Activated CD4-positive, alpha-beta T cell treated with anti-CD3 and anti-CD28 coated beads, Interleukin-2, Interleukin-4, amounts not matched to agents 100 ng/mL and 50 ng/mL, durations not matched to agents 16 hours and 8 hours (primary cell): ENCODE measurements at regions not wholly inside any gene's neighbourhood (a gene's known extent, or its start where the extent isn't known, plus 50 kb on each side); places are given as distances from the start of the nearest gene placed in this dataset.

Source experiments
- DNase-seq: peaks from one replicate; pipeline ENCODE4 v3.0.0-alpha.2; 2020; ENCODE audit warnings: low spot score

DNA sequence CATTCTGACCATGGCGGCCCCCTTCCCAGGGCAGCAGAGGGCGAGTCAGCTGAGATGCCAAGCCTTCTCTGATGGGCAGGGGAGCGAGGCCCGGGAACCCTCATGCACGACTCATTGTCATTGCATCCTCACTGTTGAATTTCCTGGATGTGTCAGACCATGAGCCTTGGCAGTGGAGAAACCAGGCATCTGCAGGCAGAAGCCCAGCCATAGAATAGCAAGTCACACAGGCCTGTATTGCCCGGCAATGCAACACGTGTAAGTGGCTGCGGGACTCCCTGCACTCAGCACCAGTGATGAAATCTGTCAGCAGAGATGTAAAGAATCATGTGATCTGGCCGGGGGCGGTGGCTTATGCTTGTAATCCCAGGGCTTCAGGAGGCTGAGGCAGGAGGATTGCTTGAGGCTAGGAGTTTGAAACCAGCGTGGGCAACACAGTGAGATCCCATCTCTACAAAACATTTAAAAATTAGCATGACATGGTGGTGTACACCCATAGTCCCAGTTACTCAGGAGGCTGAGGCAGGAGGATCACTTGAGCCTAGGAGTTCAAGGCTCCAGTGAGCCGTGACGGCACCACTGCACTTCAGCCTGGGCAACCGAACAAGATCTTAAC lies 199.7 kb downstream of the KATNAL1 start:
- no peak for DNase-seq

DNA sequence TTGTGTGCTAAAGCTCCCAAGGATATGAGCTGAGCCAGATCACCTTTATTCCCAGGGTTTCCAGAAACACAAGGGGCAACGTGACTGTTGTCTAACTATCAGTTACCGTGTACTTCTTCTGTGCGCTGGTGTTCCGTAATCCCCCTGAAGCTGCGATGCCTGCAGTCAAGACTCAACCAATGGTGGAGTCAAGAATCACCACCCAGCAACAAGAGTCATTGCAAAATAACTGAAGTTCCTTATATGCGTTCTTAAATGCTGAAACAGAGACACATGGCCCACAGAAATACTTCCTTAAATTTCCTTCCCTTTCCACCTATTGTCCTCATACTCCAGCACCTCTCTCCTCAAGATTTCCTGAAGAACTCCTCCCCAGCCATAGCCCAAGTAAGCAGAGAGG lies 200.2 kb downstream of the KATNAL1 start:
- no peak for DNase-seq

DNA sequence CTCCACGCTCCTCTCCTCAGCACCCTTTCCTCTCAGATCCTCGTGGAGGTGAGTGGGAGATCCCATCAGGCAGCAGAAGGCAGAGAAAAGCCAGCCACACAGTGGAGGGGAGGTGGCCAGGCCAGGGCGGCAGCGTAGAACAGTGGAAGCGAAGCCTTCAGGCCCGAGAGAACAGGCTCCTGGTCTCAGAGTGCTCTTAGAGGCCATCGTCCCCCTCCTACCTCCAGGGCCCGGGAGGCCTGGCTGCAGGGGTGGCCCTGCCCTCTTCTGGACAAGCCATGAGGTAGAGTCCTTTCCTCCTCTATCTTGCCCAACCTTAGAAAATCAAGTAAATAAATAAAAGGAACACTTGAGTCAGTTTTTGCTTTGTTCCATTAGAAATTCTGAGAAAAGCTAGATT lies 202.0 kb downstream of the KATNAL1 start:
- no peak for DNase-seq

DNA sequence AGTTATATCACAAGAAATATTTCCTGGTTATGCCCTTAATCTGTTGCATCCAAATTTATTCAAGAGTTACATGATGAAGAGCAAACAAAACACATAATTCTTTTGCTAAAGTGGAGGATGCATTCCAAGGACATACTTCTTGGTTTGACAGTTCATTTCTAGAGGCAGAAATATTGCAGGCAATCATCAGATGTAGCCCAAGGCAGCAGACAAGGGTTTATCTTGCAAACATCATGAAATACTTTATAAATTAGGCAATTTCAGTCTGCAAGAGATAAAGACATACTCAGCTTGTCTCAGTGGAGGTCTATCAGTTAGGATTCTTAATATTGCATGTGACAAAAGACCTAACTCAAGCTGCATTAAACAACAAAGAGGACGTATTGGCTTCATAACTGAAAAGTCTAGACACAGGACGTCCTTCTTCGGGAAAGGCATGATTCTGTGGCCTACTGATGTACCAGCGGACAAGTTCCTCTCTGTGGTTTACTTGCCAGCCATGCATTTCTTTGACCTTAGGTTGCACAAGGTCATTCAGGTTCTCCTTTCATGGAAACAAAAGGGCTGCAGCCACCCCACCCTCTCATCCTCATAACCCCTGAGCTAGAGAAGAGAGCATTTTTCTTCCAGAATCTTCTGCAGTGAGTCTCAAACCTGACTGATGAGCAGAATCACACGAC lies 204.1 kb downstream of the KATNAL1 start:
- no peak for DNase-seq

DNA sequence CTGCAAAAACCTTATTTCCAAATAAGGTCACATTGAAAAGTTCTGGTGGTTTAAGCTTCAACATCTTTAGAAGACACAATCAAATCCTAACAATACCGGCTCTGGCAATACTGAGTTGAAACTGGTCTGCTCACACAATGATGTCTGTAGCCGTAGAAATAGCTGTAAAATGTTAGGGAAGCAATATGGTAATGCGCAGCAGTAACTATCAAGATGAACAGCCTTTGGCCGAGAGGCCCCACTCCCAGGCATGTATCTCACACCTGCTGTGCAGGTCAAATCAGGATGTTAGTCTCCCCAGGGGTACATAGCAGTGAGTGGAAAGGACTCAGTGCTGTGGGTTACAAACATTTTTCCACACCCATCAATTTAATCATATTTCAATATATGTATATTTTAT lies 207.1 kb downstream of the KATNAL1 start:
- DNase-seq = no peak

DNA sequence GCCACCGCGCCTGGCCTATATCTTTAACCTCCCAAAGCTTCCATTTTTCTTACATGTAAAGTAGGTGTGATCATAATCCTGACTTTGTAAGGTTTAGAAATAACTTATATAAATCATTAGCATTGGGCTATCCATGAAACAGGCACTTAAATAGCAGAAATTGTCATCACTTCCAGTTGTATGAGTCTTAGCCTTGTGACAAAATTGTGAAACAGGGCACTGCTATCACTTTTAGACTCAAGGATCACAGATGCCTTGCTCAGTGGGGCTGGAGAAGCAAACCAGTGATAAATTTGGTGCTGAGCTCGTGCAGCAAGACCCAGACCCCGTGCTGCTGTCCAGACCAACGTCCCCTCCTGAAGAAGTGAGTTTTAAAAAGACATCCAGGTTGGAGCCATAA lies 209.7 kb downstream of the KATNAL1 start:
- no peak for DNase-seq

DNA sequence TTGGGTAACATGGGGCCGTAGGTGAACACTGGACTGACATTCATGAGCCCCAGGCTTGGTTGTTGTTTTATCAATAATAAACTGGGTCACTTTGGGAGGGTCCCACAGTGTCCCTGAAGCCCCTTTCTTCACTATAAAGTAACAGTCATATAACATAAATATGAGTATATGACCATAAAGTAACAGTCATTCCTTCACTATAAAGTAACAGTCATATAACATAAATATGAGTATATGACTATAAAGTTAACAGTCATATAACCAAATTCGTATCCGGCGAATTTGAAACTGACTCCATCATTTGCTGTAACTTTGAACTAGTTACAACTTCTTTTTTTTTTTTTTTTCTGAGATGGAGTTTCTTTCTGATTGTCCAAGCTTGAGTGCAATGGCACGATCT lies 210.3 kb downstream of the KATNAL1 start:
- no peak for DNase-seq

DNA sequence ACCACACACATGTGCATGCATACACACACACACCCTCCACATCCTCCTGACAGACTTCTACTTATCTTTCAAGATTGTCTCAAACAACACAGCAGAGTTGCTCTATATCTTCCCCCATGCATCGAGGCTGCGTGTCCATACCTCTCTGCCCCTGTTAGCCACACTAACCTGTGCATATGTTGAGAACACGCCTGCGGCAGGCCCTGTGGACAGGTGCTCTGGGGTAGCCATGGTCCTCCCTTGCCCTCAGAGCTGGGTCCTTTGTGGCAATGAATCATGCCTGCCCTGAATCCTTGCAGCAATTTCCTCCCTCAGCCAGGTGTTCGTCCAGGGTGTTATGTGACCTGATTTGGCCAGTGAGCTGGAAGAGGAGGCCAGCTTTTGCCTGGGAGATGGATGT lies 213.3 kb downstream of the KATNAL1 start:
- DNase-seq = no peak

DNA sequence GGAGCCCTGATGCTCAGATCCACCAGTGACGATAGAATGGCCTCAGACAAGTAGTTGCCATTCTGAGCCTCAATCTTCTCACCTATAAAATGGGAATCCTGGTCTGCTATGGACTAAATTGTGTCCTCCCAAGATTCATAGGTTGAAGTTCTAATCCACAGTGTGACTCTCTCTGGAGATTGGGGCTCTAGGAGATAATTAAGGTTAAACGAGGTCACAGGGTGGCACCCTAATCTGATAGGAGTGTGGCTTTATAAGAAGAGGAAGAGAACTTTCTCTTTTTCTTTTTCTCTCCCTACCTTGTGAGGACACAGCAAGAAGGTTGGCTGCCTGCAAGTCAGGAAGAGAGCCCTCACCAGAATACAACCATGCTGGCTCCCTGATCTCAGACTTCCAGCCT lies 214.1 kb downstream of the KATNAL1 start:
- no peak for DNase-seq

DNA sequence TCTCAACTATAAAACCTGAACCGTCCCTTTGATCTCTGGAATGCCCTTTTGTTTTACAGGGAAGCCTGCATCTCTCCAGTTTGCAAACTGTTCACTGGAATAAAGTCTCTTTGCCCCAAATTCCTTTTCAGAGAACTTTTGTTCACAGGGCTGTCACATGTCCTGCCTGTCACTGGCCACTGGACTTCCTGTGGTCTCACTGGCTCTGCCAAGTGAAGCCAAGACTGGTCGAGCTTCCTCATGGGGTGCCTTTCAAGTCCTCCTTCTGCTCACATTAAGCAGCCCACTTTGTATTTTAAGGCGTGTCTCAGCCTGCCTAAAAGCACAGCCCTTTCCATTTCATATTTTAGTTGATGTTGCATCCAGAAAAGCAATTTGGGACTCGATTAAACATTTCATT lies 215.7 kb downstream of the KATNAL1 start:
- no peak for DNase-seq

DNA sequence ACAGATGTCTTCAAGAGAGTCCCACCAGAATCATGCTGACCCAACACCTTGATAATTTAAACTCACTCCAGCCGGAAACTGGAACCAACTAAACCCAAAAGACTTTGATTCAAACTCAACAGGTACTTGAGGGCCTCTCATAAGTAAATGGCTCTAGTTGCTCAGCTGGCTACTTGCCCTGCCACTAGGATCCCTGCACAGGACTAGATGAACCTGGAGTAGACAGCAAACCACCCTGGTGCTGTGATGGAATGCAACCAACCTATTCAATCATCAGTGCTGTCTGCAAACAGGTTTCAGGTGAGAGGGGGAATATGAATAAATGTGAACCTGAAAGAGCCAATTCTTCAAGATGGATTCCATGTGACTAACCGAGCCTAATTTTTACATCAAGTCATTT lies 216.3 kb downstream of the KATNAL1 start:
- no peak for DNase-seq

DNA sequence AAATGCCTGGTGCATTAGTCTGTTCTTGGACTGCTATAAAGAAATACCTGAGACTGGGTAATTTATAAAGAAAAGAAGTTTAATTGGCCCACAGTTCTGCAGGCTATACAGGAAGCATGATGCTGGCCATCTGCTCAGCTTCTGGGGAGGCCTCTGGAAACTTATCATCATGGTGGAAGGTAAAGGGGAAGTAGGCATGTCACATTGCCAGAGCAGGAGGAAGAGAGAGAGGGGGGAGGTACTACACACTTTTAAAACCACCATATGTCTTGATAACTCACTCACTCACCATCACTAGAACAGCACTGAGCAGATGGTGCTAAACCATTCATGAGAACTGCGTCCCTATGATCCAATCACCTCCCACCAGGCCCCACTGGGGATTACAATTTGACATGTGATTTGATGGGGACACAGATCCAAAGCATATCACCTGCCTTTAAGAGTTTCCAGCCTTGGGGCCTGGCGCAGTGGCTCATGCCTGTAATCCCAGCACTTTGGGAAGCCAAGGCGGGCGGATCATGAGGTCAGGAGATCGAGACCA lies 219.0 kb downstream of the KATNAL1 start:
- no peak for DNase-seq

DNA sequence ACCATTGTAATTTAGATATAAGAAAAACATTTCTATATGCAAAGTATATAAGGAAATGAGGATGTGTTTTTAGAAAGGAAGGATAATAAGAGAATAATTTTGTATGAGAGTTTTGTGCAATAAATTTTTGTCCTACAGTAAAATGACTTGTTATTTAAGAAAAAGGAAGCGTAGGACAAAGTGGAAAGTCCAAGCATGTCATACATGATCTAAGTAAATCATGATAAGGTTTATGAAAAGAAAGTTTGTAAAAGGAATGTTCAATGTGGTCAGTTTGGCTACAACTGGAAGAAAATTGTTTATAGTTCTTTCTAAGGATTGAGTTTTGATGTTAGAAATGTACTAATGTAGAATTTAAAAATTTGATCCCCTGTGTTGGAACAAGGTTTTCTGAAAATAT lies 222.3 kb downstream of the KATNAL1 start:
- no peak for DNase-seq

DNA sequence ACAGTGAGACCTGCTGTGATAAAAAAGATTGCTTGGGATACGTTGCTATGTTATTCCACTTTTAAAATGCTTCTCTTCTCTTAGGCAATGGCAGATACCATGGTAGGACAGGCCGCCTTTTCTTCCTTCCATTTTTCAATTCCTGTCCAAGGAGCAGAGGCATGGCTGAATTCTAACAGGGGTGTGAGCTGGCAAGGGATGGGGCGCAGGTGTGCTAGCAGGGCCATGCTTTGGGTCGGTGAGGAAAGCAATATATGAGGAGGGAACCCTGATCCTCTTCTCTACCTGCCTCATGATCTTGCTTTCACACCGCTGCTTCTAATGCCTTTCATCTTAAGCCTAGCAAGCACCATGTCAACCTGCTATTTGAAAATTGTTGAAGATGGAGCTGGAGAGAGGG lies 225.0 kb downstream of the KATNAL1 start:
- no peak for DNase-seq

DNA sequence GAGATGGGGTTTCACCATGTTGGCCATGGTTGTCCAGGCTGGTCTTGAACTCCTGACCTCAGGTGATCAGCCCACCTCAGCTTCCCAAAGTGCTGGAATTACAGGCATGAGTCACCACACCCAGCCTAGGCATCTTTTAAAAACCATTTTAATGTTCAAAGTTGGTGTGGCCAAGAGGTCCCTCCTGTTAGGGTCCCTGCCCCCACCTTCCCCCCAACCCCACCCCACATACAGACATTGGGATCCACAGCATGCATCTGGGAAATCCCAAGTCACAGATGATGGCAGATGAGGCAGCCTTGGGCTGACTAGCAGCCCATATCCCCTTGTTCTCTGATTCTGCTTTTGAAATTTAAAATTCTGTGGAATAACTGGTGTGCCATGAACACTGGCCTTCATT lies 226.0 kb downstream of the KATNAL1 start:
- no peak for DNase-seq

DNA sequence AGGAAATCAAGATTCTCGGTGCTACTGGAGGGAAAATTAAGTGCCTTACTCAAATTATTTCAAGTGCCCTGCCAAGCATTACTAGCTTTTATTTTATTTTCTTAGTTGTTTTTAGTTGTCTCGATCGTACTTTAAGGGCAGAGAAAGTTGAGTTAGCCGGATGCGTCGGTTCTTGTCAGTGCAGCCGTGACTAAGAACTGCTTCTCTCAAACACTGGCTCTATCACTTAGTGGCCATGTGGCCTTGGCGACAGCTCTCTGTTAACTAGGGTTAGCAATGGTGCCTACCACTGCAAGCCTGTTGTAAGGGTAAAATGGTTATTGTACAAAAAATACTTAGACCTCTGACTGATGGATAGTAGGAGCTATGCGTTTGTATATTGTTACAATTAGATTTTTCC lies 227.8 kb downstream of the KATNAL1 start:
- DNase-seq = no peak

DNA sequence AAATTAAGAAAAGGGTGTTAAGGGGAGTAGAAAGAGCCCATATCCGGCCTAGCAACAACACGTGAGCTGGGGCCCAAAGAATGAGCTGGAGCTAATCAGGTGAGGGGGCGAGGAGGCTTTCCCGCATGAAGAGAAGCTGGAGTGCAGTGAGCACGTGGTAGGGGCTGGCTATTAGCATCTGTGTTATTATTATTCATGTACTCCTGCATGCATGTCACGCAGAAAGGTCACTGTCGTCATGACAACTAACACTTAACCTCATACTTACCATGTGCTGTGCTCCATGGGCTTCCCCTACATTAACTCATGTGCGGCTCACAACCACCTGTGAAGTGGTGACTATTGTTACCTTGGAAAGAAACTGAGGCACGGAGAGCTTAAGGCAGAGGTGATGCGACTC lies 227.6 kb upstream of the UBL3 start:
- DNase-seq = no peak

DNA sequence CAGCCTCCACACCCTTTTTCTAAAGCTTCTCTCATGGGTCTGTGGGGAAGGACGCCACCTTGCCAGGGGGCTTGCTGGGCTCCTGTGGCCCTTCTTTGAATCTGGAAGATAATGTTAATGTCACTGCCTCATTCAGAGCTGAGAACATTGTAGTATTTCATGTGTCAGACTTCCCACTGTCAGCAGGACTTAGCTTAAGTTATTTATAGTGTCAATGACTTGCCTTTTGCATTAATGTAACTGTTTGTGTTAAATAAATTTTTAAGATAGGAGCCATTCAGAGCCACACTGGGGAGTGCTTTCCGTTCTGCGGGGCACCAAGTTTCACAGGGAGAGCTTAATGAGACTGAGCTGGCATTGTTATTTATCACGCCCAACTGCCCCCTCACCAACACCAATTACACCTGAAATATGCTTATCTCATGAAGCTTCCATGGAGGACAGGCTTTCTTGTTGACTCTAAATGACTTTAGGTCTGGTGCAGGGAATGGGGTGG lies 226.9 kb upstream of the UBL3 start:
- DNase-seq = no peak

DNA sequence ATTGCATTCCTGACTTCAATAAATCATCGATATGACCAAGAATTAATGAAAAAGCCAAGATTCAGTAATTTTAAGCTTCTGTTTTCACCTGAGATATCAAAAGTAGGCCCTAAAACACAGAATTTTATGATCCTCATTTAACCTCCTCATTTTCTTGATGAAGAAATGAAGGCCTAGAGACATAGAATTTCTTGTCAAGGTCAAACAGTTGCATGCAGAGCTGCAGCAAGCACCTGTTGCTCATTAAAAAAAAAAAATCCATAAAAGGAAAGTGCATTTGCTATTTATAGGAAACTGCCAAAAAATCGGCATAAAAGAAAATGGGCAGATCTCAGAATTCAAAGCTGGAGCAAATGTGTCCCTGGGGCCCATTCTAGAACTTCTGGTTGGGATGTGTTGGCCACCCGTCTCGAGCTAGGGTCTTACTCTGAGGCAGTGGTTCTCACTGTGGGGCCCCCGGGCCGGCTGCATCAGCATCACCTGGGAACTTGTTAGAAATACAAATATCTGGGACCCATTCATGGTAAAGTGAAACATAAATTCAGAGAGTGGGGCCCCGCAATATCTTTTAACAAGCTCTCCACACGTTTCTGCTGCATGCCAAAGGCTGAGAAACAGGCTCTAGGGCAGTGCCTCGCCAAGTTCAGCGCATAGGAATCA lies 224.7 kb upstream of the UBL3 start:
- DNase-seq = no peak

DNA sequence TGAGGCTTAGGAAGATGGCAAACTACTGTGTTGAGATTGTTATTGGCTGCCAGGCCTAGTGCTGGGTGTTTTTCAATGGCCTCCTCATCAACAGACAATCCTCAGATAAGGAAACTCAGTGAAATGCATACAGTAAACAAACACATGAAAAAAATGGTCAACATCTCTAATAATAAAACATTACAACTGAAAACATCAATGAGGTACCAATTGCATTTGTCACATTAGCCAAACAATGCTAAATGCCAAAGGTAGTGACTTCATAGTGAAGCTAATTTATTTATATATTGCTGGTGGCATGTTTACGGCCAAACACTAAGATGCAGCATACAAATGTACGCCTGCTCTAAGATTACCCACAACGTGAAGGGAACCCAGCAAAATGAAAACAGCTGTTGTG lies 224.0 kb upstream of the UBL3 start:
- DNase-seq = no peak

DNA sequence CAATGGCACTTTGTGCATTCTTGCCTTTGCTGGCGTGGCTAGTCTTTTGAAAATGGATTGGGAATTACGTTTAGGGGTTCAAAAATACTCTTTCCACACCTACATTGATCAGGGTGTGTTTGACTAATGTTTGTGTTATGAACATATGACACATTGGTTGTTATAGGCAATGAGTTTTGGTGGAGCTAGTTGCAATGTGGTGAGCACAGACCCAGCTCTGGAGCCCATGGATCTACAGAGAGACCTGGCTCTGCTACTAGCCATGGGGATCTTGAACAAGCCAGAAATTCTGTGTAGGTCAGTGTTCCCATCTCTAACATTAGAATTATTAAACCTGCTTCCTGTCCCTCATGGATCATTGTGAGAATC lies 222.4 kb upstream of the UBL3 start:
- no peak for DNase-seq

DNA sequence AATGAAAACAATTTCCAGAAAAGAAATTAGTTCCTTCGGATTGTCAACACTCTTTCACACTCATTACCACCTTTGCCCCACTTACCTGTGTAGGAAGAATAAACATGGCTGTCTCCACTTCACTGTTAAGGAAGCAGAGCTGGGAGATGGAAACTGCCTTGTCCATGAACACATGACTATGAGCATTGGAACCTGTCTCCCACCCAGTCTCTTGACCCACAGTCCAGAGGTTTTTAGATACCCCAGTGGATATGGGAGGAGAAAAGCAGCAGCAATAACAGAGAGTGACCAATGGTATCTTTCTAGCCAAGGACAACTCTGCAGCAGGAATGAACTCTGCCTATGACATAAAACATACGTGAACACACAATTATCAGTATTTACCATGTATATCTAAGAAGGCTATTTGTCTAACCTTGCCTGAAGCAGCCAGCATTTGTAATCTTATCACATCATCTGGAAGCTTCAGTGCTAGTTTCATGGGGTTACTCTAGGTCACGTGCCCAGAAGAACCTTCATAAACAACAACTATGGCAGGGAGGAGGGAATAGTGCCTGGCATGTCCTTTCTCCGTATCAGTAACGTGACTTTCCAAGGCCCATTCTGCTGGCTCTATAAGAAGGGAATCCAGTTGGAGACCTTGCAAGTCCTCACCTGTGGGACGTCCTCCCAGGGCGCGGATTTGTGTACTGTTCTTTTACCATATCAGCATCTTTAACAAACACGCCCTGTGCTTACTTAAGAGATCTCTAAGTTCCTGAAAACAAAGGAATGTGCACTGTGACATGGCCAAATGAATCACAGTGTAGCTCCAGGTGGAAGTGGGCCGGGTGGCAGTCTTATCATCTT lies 221.8 kb upstream of the UBL3 start:
- DNase-seq = no peak
